SK-N-SH treated with all-trans-retinoic acid at 6 μM for 48 hours (cell line): ENCODE measurements at regions not wholly inside any gene's neighbourhood (a gene's known extent, or its start where the extent isn't known, plus 50 kb on each side); places are given as distances from the start of the nearest gene placed in this dataset.

Experiments used
- ATAC-seq: fragments of 200-7000 bp; cut with Tn5 transposase; 3 replicates; pipeline ENCODE4 v1.9.1; 2020; ENCODE audit warnings: mild to moderate bottlenecking, moderate library complexity
- ARNTL ChIP-seq: fragments of 450-650 bp; formaldehyde crosslinking; IDR thresholded peaks from 2 replicates; pipeline ENCODE4 v1.5.0; 2020; ENCODE audit warnings: low read depth, mild to moderate bottlenecking, moderate library complexity, borderline replicate concordance
- BACH2 ChIP-seq: fragments of 250-450 bp; sonication (Bioruptor Pico); IDR thresholded peaks from 2 replicates; pipeline ENCODE4 v1.9.0; 2021; ENCODE audit warnings: mild to moderate bottlenecking, borderline replicate concordance
- CREB5 ChIP-seq: fragments of 250-450 bp; sonication (Bioruptor Pico); IDR thresholded peaks from 2 replicates; pipeline ENCODE4 v1.5.1; 2020; ENCODE audit warnings: low read depth, mild to moderate bottlenecking, moderate library complexity
- CSDC2 ChIP-seq: fragments of 250-450 bp; sonication (Bioruptor Pico); IDR thresholded peaks from 2 replicates; pipeline ENCODE4 v1.5.0; 2020; ENCODE audit warnings: mild to moderate bottlenecking, moderate library complexity
- CSRNP3 ChIP-seq: fragments of 250-450 bp; sonication (Bioruptor Pico); IDR thresholded peaks from 2 replicates; pipeline ENCODE4 v1.5.1; 2021; ENCODE audit warnings: mild to moderate bottlenecking, moderate library complexity
- ESRRG ChIP-seq: fragments of 250-450 bp; sonication (Bioruptor Pico); IDR thresholded peaks from 2 replicates; pipeline ENCODE4 v1.6.1; 2021; ENCODE audit warnings: mild to moderate bottlenecking
- OSR1 ChIP-seq: fragments of 250-450 bp; sonication (Bioruptor Pico); IDR thresholded peaks from 2 replicates; pipeline ENCODE4 v1.8.0; 2022; ENCODE audit warnings: moderate library complexity, mild to moderate bottlenecking, inconsistent platforms
- RARB ChIP-seq: fragments of 250-450 bp; sonication (Bioruptor Pico); IDR thresholded peaks from 2 replicates; pipeline ENCODE4 v1.8.0; 2021; ENCODE audit warnings: mild to moderate bottlenecking, moderate library complexity
- SNAI2 ChIP-seq: fragments of 250-450 bp; sonication (Bioruptor Pico); IDR thresholded peaks from 2 replicates; pipeline ENCODE4 v1.5.0; 2020; ENCODE audit warnings: mild to moderate bottlenecking, moderate library complexity
- TCF4 ChIP-seq: fragments of 250-450 bp; sonication (Bioruptor Pico); IDR thresholded peaks from 2 replicates; pipeline ENCODE4 v1.8.0; 2021; ENCODE audit warnings: mild to moderate bottlenecking, moderate library complexity, borderline replicate concordance
- TOX ChIP-seq: fragments of 250-450 bp; sonication (Bioruptor Pico); IDR thresholded peaks from 2 replicates; pipeline ENCODE4 v1.8.0; 2021; ENCODE audit warnings: mild to moderate bottlenecking, moderate library complexity, borderline replicate concordance
- TSHZ2 ChIP-seq: fragments of 250-450 bp; sonication (Bioruptor Pico); IDR thresholded peaks from 2 replicates; pipeline ENCODE4 v1.5.0; 2020; ENCODE audit warnings: mild to moderate bottlenecking, moderate library complexity
- ZC3H10 ChIP-seq: fragments of 250-450 bp; sonication (Bioruptor Pico); IDR thresholded peaks from 2 replicates; pipeline ENCODE4 v1.5.1; 2021; ENCODE audit warnings: mild to moderate bottlenecking, moderate library complexity
- ZFP3 ChIP-seq: fragments of 250-450 bp; sonication (Bioruptor Pico); IDR thresholded peaks from 2 replicates; pipeline ENCODE4 v1.5.0; 2020; ENCODE audit warnings: mild to moderate bottlenecking, moderate library complexity
- ZFP30 ChIP-seq: fragments of 450-650 bp; formaldehyde crosslinking; IDR thresholded peaks from 2 replicates; pipeline ENCODE4 v1.5.0; 2022; ENCODE audit warnings: mild to moderate bottlenecking, moderate library complexity
- ZNF565 ChIP-seq: fragments of 450-650 bp; formaldehyde crosslinking; conservative IDR thresholded peaks from 2 replicates; pipeline ENCODE4 v1.5.0; 2020; ENCODE audit warnings: low read depth, mild to moderate bottlenecking, moderate library complexity
- ZNF70 ChIP-seq: fragments of 450-650 bp; formaldehyde crosslinking; IDR thresholded peaks from 2 replicates; pipeline ENCODE4 v1.5.0; 2020; ENCODE audit warnings: mild to moderate bottlenecking, moderate library complexity
- TF ChIP-seq, protein P1 (sequence below): fragments of 250-450 bp; sonication (Bioruptor Pico); IDR thresholded peaks from 2 replicates; pipeline ENCODE4 v1.8.0; 2020; ENCODE audit warnings: mild to moderate bottlenecking, moderate library complexity, borderline replicate concordance

DNA sequence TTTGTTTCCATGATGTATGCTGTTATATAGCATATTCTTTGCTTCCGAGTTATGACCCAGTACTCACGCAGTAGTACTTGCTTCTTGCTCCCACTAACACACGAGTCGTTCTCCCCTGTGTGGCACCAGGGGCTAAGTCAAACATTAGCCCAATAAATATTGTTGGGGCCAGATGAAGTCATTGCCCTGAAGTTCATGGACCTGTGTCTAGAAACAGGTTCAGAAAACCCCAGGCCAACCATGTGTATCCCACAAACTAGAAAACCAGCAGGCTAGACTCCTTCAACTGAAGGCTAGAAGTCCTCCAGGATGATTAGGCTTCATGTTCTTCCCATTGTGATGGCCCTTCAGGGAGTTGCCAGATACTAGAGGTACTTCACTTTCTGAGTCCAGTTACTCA is 198.2 kb upstream of the RBM19 start (continued):
- TF ChIP-seq ARNTL (CRISPR knock-in tag) (no peak), CSRNP3 (CRISPR knock-in tag) (no peak), TOX (CRISPR knock-in tag) (no peak), CREB5 (CRISPR knock-in tag) (no peak)

- TF ChIP-seq RARB (CRISPR knock-in tag) (no peak), ZNF565 (CRISPR knock-in tag) (no peak), SNAI2 (CRISPR knock-in tag) (no peak), ZFP3 (CRISPR knock-in tag) (no peak), TOX (CRISPR knock-in tag) (no peak), ESRRG (CRISPR knock-in tag) (no peak), BACH2 (CRISPR knock-in tag) (no peak)
- TF ChIP-seq, protein P1, sequence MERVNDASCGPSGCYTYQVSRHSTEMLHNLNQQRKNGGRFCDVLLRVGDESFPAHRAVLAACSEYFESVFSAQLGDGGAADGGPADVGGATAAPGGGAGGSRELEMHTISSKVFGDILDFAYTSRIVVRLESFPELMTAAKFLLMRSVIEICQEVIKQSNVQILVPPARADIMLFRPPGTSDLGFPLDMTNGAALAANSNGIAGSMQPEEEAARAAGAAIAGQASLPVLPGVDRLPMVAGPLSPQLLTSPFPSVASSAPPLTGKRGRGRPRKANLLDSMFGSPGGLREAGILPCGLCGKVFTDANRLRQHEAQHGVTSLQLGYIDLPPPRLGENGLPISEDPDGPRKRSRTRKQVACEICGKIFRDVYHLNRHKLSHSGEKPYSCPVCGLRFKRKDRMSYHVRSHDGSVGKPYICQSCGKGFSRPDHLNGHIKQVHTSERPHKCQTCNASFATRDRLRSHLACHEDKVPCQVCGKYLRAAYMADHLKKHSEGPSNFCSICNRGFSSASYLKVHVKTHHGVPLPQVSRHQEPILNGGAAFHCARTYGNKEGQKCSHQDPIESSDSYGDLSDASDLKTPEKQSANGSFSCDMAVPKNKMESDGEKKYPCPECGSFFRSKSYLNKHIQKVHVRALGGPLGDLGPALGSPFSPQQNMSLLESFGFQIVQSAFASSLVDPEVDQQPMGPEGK = no peak
- peak; percentile 28; the same call in 2 of the 3 replicates for ATAC-seq
Observed at GRCh38 chr12:114163771-114164170, 197.6 kb upstream of the RBM19 start.

DNA sequence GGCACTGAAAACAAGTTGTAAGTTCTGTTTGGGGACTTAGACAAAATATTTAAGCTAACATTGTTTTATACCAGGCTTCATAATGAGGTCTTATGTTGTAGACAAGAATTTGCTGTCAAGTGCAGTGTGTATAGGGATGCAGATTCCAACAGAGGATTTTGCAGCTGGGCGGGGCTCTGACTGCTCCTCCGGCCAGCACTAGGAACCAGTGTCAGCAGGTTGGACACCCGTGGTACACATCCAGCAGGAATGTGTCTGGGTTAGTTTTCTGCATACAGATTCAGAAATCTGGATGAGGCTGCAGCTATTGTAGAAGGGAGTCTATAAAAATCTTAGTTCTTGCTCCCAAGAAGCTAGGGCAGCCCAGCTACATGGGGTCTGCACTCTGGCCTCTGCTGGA is 194.3 kb upstream of the RBM19 start:
- ATAC-seq = no peak
- no peak for TF ChIP-seq CSDC2 (CRISPR knock-in tag)
- TF ChIP-seq ZFP3 (CRISPR knock-in tag) = no peak
- TF ChIP-seq TCF4 (CRISPR knock-in tag) = no peak
- TF ChIP-seq ESRRG (CRISPR knock-in tag) = no peak
- no peak for TF ChIP-seq ARNTL (CRISPR knock-in tag)
- no peak for TF ChIP-seq OSR1 (CRISPR knock-in tag)
- no peak for TF ChIP-seq BACH2 (CRISPR knock-in tag)
- TF ChIP-seq RARB (CRISPR knock-in tag) = no peak
- no peak for TF ChIP-seq ZFP30 (CRISPR knock-in tag)
- no peak for TF ChIP-seq ZC3H10
- TF ChIP-seq CREB5 (CRISPR knock-in tag) = no peak
- TF ChIP-seq ZNF70 (CRISPR knock-in tag) = no peak
- TF ChIP-seq, protein P1 = no peak
- no peak for TF ChIP-seq TSHZ2
- TF ChIP-seq TOX (CRISPR knock-in tag) = no peak
